ENCODE measurements at regions not wholly inside any gene's neighbourhood (a gene's known extent, or its start where the extent isn't known, plus 50 kb on each side); places are given as distances from the start of the nearest gene placed in this dataset.

GRCh38 chr12:85352016-85352415 is 72.0 kb downstream of the ALX1 start:
- DNase-seq (ENCODE audit: low spot score): no peak

GRCh38 chr12:85356596-85357385 is 76.8 kb downstream of the ALX1 start:
- no peak for DNase-seq (ENCODE audit: low spot score)

- no peak for DNase-seq (ENCODE audit: low spot score)
These were observed 77.6 kb downstream of the ALX1 start for GRCh38 chr12:85357609-85358008.

- DNase-seq (ENCODE audit: low spot score): no peak
These were observed 78.7 kb downstream of the ALX1 start for GRCh38 chr12:85358715-85359114.

- DNase-seq (ENCODE audit: low spot score): no peak
These were observed 83.6 kb downstream of the ALX1 start for GRCh38 chr12:85363382-85364190.

GRCh38 chr12:85367936-85368335 is 87.9 kb downstream of the ALX1 start:
- DNase-seq (ENCODE audit: low spot score): no peak

- DNase-seq (ENCODE audit: low spot score): no peak
These were observed 89.5 kb downstream of the ALX1 start for GRCh38 chr12:85369365-85370154.

- no peak for DNase-seq (ENCODE audit: low spot score)
These were observed 93.0 kb downstream of the ALX1 start for GRCh38 chr12:85373045-85373444.

GRCh38 chr12:85374981-85375380 is 95.0 kb downstream of the ALX1 start:
- DNase-seq (ENCODE audit: low spot score): no peak

- DNase-seq (ENCODE audit: low spot score): no peak
These were observed 105.4 kb downstream of the ALX1 start for GRCh38 chr12:85385406-85385805.

- no peak for DNase-seq (ENCODE audit: low spot score)
These were observed 110.2 kb downstream of the ALX1 start for GRCh38 chr12:85390266-85390665.

GRCh38 chr12:85392508-85392907 is 112.5 kb downstream of the ALX1 start:
- DNase-seq (ENCODE audit: low spot score): no peak

GRCh38 chr12:85393606-85394005 is 113.6 kb downstream of the ALX1 start:
- DNase-seq (ENCODE audit: low spot score): no peak

GRCh38 chr12:85394065-85394464 is 114.0 kb downstream of the ALX1 start:
- no peak for DNase-seq (ENCODE audit: low spot score)

- DNase-seq (ENCODE audit: low spot score): no peak
These were observed 114.8 kb downstream of the ALX1 start for GRCh38 chr12:85394809-85395208.

GRCh38 chr12:85405262-85405661 is 125.2 kb downstream of the ALX1 start:
- DNase-seq (ENCODE audit: low spot score): no peak

- DNase-seq (ENCODE audit: low spot score): no peak
These were observed 125.9 kb downstream of the ALX1 start for GRCh38 chr12:85405781-85406522.

- no peak for DNase-seq (ENCODE audit: low spot score)
These were observed 133.2 kb downstream of the ALX1 start for GRCh38 chr12:85413266-85413665.

- DNase-seq (ENCODE audit: low spot score): no peak
These were observed 142.7 kb downstream of the ALX1 start for GRCh38 chr12:85422762-85423161.

- no peak for DNase-seq (ENCODE audit: low spot score)
These were observed 143.9 kb downstream of the ALX1 start for GRCh38 chr12:85423947-85424346.

GRCh38 chr12:85424581-85425348 is 144.7 kb downstream of the ALX1 start:
- DNase-seq (ENCODE audit: low spot score): no peak
